Keratinocyte (primary cell): ENCODE measurements at regions not wholly inside any gene's neighbourhood (a gene's known extent, or its start where the extent isn't known, plus 50 kb on each side); places are given as distances from the start of the nearest gene placed in this dataset.

Source experiments
- DNase-seq: peaks from one replicate; pipeline ENCODE4 v3.0.0-alpha.2; 2011; ENCODE audit warnings: low read depth, missing footprints, low spot score
- FAIRE-seq: peaks from 2 replicates; lab custom pipeline; 2011; peaks lifted over from hg19 to GRCh38; lab: Jason Lieb, UNC
- H2AFZ ChIP-seq: 2 replicates; pipeline ENCODE4 v1.6.0; 2012; ENCODE audit warnings: low read length, control low read depth, inconsistent platforms; ENCODE audit not compliant: control insufficient read depth
- H3K27ac ChIP-seq: 2 replicates; pipeline ENCODE4 v1.5.1; 2011; ENCODE audit warnings: low read length; ENCODE audit not compliant: control insufficient read depth, insufficient read depth
- H3K27me3 ChIP-seq: 3 replicates; pipeline ENCODE4 v1.6.0; 2011; ENCODE audit warnings: low read length; ENCODE audit not compliant: control insufficient read depth, insufficient read depth; ENCODE audit errors: extremely low read depth
- H3K36me3 ChIP-seq, 2 experiments: 2 replicates in 1 of 2; 3 replicates in 1 of 2; pipeline ENCODE4 v1.5.1; 2011; ENCODE audit warnings: low read length in 2 of 2, mild to moderate bottlenecking in 1 of 2; ENCODE audit not compliant: control insufficient read depth in 2 of 2, insufficient read depth in 2 of 2; ENCODE audit errors: extremely low read depth in 1 of 2
- H3K4me1 ChIP-seq: 3 replicates; pipeline ENCODE4 v1.5.1; 2011; ENCODE audit warnings: low read length; ENCODE audit not compliant: control insufficient read depth, insufficient read depth; ENCODE audit errors: extremely low read depth
- H3K4me2 ChIP-seq: 3 replicates; pipeline ENCODE4 v1.6.0; 2011; ENCODE audit warnings: low read depth, low read length; ENCODE audit not compliant: control insufficient read depth, insufficient read depth; ENCODE audit errors: extremely low read depth
- H3K4me3 ChIP-seq, 3 experiments: fragments of 200-600 bp in 1 of 3; sonication (generic) in 1 of 3; 2 replicates in 2 of 3; 3 replicates in 1 of 3; pipeline ENCODE4 v1.5.1; 2011 to 2016; ENCODE audit warnings: low read length in 3 of 3, mild to moderate bottlenecking in 3 of 3, control low read depth in 2 of 3, inconsistent platforms in 1 of 3, low read depth in 1 of 3, mixed read lengths in 1 of 3, mixed run types in 1 of 3, moderate library complexity in 1 of 3; ENCODE audit not compliant: control insufficient read depth in 2 of 3, insufficient read depth in 2 of 3; ENCODE audit errors: extremely low read depth in 1 of 3
- H3K79me2 ChIP-seq: 2 replicates; pipeline ENCODE4 v1.6.0; 2012; ENCODE audit warnings: low read length; ENCODE audit not compliant: control insufficient read depth, insufficient read depth
- H3K9ac ChIP-seq: 3 replicates; pipeline ENCODE4 v1.6.0; 2011; ENCODE audit warnings: low read length; ENCODE audit not compliant: control insufficient read depth, insufficient read depth; ENCODE audit errors: extremely low read depth
- H3K9me1 ChIP-seq: 3 replicates; pipeline ENCODE4 v1.6.0; 2011; ENCODE audit warnings: low read length; ENCODE audit not compliant: control insufficient read depth, insufficient read depth; ENCODE audit errors: extremely low read depth
- H3K9me3 ChIP-seq: 2 replicates; pipeline ENCODE4 v1.5.1; 2012; ENCODE audit warnings: low read depth, low read length; ENCODE audit not compliant: control insufficient read depth
- H4K20me1 ChIP-seq: 3 replicates; pipeline ENCODE4 v1.6.0; 2011; ENCODE audit warnings: low read length; ENCODE audit not compliant: control insufficient read depth, insufficient read depth; ENCODE audit errors: extremely low read depth
- EZH2 ChIP-seq: IDR thresholded peaks from one replicate; pipeline ENCODE4 v1.6.1; 2012; ENCODE audit warnings: inconsistent platforms, mild to moderate bottlenecking, low read length, moderate library complexity
- dilution Hi-C: fragments of 300-500 bp; cut with MboI; formaldehyde crosslinking; loops from one replicate; pipeline ENCODE4 v1.7.0; 2020; ENCODE audit warnings: low sequenced_read_pairs; ENCODE audit not compliant: extremely low pct_ligation_motif_present
- TF ChIP-seq, protein P1 (sequence below), 3 experiments: IDR thresholded peaks in 1 of 3; conservative IDR thresholded peaks in 1 of 3; optimal IDR thresholded peaks in 1 of 3; 2 replicates in 2 of 3; 3 replicates in 1 of 3; pipeline versions ENCODE3 to v1.5.1; 2011; ENCODE audit warnings: low read length in 3 of 3, mild to moderate bottlenecking in 3 of 3, moderate library complexity in 2 of 3, control low read depth in 1 of 3, inconsistent platforms in 1 of 3; ENCODE audit not compliant: insufficient read depth in 2 of 3; ENCODE audit errors: extremely low read depth in 1 of 3

GRCh38 chr2:207251573-207252192 is 85.9 kb upstream of the KLF7 start:
- TF ChIP-seq, protein P1, sequence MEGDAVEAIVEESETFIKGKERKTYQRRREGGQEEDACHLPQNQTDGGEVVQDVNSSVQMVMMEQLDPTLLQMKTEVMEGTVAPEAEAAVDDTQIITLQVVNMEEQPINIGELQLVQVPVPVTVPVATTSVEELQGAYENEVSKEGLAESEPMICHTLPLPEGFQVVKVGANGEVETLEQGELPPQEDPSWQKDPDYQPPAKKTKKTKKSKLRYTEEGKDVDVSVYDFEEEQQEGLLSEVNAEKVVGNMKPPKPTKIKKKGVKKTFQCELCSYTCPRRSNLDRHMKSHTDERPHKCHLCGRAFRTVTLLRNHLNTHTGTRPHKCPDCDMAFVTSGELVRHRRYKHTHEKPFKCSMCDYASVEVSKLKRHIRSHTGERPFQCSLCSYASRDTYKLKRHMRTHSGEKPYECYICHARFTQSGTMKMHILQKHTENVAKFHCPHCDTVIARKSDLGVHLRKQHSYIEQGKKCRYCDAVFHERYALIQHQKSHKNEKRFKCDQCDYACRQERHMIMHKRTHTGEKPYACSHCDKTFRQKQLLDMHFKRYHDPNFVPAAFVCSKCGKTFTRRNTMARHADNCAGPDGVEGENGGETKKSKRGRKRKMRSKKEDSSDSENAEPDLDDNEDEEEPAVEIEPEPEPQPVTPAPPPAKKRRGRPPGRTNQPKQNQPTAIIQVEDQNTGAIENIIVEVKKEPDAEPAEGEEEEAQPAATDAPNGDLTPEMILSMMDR (optimal IDR thresholded peaks at IDR 0.05 in 1 of 3, IDR thresholded peaks at IDR 0.05 in 1 of 3, conservative IDR thresholded peaks at IDR 0.05 in 1 of 3; ENCODE audit: extremely low read depth in 1 of 3, insufficient read depth in 2 of 3, low read length in 3 of 3): no peak
- TF ChIP-seq EZH2: no peak
- Histone ChIP-seq H4K20me1 (no peaks in the 10 kb centered on the region), H3K79me2 (no peaks in the 10 kb centered on the region), H3K4me3 (no peak overlapping the region), H3K9me3 (no peaks in the 10 kb centered on the region), H3K27me3 (no peaks in the 10 kb centered on the region), H3K4me1 (peaks cover 75% of the 10 kb centered on the region), H3K4me2 (no peak overlapping the region), H3K9me1 (no peaks in the 10 kb centered on the region), H3K9ac (no peak overlapping the region), H3K36me3 (peaks cover 0 to 11% of the 10 kb centered on the region in 2 experiments), H3K27ac (no peak overlapping the region), H2AFZ (no peak overlapping the region)
- peak; percentile 59 for FAIRE-seq
- dilution Hi-C loops: no loop called here
- DNase-seq: no peak

- Histone ChIP-seq H3K27me3 (no peaks in the 10 kb centered on the region), H3K4me2 (no peak overlapping the region), H3K9me1 (no peaks in the 10 kb centered on the region), H2AFZ (no peak overlapping the region), H3K36me3 (peaks cover 0 to 4% of the 10 kb centered on the region in 2 experiments), H3K4me3 (no peak overlapping the region), H3K9me3 (no peaks in the 10 kb centered on the region), H3K79me2 (no peaks in the 10 kb centered on the region), H4K20me1 (no peaks in the 10 kb centered on the region), H3K4me1 (peaks cover 75% of the 10 kb centered on the region), H3K9ac (no peak overlapping the region), H3K27ac (no peak overlapping the region)
- TF ChIP-seq, protein P1 (optimal IDR thresholded peaks at IDR 0.05 in 1 of 3, IDR thresholded peaks at IDR 0.05 in 1 of 3, conservative IDR thresholded peaks at IDR 0.05 in 1 of 3; ENCODE audit: extremely low read depth in 1 of 3, insufficient read depth in 2 of 3, low read length in 3 of 3): no peak
- TF ChIP-seq EZH2: no peak
- dilution Hi-C loops: no loop called here
- DNase-seq (no peak), FAIRE-seq (no peak)
Observed at GRCh38 chr2:207252416-207252815, 86.7 kb upstream of the KLF7 start.
